Suprapubic skin (tissue), 3 donors: ENCODE measurements at regions not wholly inside any gene's neighbourhood (a gene's known extent, or its start where the extent isn't known, plus 50 kb on each side); places are given as distances from the start of the nearest gene placed in this dataset.
"Not testable (repeated sequence)": the region's sequence is repeated elsewhere in the genome, so short reads cannot be mapped to it uniquely, and the experiment has no call there.

ENCODE experiments used
- POLR2AphosphoS5 ChIP-seq, 3 donors: sonication (generic); formaldehyde crosslinking; IDR thresholded peaks; one replicate each; pipeline ENCODE4 v1.6.1; 2017; ENCODE audit warnings: antibody characterized with exemption in 3 of 3
- TF ChIP-seq, protein P1 (sequence below), 2 donors: fragments of 200-600 bp in 1 of 2; fragments of 450-650 bp in 1 of 2; sonication (generic) in 1 of 2; IDR thresholded peaks; one replicate each; pipeline ENCODE4 v1.5.1; 2016 to 2019; ENCODE audit warnings: antibody characterized with exemption in 2 of 2, mild to moderate bottlenecking in 1 of 2, moderate library complexity in 1 of 2

DNA sequence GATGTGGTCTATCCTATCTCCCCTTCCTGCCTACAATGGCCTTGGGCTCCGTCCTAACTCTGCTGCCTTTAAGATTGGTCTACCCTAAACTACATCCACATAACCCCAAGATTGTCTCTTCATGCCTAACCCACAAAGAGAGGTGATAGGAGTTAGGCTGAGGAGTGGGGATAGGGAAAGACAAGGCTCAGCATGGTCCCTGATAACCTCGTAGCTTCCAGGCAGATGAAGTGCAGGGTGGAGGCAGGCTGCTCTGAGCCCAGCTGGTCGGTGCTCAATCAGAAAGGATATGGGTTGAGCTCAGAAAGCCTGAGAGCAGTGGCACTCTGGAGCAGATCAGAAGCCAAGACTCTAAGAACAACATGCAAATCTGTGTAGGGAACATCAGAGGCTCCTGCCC is 87.1 kb upstream of the KIF2A start:
- TF ChIP-seq, protein P1, sequence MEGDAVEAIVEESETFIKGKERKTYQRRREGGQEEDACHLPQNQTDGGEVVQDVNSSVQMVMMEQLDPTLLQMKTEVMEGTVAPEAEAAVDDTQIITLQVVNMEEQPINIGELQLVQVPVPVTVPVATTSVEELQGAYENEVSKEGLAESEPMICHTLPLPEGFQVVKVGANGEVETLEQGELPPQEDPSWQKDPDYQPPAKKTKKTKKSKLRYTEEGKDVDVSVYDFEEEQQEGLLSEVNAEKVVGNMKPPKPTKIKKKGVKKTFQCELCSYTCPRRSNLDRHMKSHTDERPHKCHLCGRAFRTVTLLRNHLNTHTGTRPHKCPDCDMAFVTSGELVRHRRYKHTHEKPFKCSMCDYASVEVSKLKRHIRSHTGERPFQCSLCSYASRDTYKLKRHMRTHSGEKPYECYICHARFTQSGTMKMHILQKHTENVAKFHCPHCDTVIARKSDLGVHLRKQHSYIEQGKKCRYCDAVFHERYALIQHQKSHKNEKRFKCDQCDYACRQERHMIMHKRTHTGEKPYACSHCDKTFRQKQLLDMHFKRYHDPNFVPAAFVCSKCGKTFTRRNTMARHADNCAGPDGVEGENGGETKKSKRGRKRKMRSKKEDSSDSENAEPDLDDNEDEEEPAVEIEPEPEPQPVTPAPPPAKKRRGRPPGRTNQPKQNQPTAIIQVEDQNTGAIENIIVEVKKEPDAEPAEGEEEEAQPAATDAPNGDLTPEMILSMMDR (IDR thresholded peaks at IDR 0.05), result not testable (repeated sequence)
- not testable (repeated sequence) for TF ChIP-seq POLR2AphosphoS5 (IDR thresholded peaks at IDR 0.05)
